Stomach smooth muscle (tissue), 2 donors: ENCODE measurements at regions not wholly inside any gene's neighbourhood (a gene's known extent, or its start where the extent isn't known, plus 50 kb on each side); places are given as distances from the start of the nearest gene placed in this dataset.

ENCODE experiments used
- H3K27ac ChIP-seq: one replicate; pipeline ENCODE4 v1.7.0; 2013; ENCODE audit warnings: mild to moderate bottlenecking, low read length, inconsistent platforms
- H3K27me3 ChIP-seq, 2 donors: one replicate each; pipeline ENCODE4 v1.7.0; 2013; ENCODE audit warnings: low read length in 2 of 2; ENCODE audit not compliant: insufficient read depth in 2 of 2, control insufficient read depth in 1 of 2
- H3K36me3 ChIP-seq, 2 donors: one replicate each; pipeline ENCODE4 v1.7.0; 2013; ENCODE audit warnings: low read length in 2 of 2; ENCODE audit not compliant: control insufficient read depth in 2 of 2, insufficient read depth in 2 of 2
- H3K4me1 ChIP-seq: one replicate; pipeline ENCODE4 v1.7.0; 2013; ENCODE audit warnings: low read length; ENCODE audit not compliant: control insufficient read depth, insufficient read depth
- H3K4me3 ChIP-seq, 2 donors: one replicate each; pipeline ENCODE4 v1.7.0; 2013; ENCODE audit warnings: low read length in 2 of 2
- H3K9ac ChIP-seq, 2 donors: one replicate each; pipeline ENCODE4 v1.7.0; 2013; ENCODE audit warnings: low read length in 2 of 2, mild to moderate bottlenecking in 1 of 2
- H3K9me3 ChIP-seq, 2 donors: one replicate each; pipeline ENCODE4 v1.7.0; 2013; ENCODE audit warnings: low read length in 2 of 2; ENCODE audit not compliant: control insufficient read depth in 2 of 2
- donor health status: healthy.
- donor health status: Pancreatic carcinoma.

DNA sequence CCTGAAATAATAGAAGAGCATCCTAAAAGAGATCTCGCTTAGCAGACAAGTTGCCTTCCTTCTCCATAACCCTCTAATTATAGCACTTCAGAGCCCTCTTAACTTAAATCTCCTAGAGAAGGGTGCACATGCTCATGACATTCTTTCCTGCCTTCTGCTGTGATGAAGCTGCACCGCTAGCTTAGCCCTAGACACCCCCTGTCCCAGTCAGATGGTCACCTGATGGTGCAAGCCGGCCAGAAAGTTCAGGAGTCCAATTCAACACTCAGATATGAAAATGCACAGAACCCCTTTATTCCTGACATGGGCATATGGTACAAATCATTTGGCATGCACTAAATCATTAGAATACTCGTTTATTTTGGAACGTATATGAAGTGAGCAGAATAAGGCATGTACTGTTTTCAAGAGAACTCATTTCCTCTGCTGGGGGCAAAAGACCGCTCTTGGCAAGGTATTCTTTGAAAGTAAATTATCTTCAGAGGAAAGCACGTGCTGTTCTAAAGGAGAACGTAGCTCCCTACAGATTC is 420.4 kb upstream of the PROK2 start:
- peaks cover 5 to 7% of the 10 kb centered on the region in 2 donors for H3K9me3 ChIP-seq

GRCh38 chr3:72204452-72204851 is 419.5 kb upstream of the PROK2 start:
- Histone ChIP-seq H3K4me1 (no peaks in the 10 kb centered on the region), H3K27ac (no peak overlapping the region), H3K9me3 (peaks cover 5 to 8% of the 10 kb centered on the region in 2 donors), H3K27me3 (peaks cover 0 to under 1% of the 10 kb centered on the region in 2 donors), H3K4me3 (no peak overlapping the region), H3K36me3 (no peaks in the 10 kb centered on the region), H3K9ac (no peak overlapping the region)

More for the DNA sequence above, 420.4 kb upstream of the PROK2 start:
- H3K4me1 ChIP-seq = no peaks in the 10 kb centered on the region
- H3K36me3 ChIP-seq = no peaks in the 10 kb centered on the region
- H3K4me3 ChIP-seq = no peak overlapping the region
- H3K9ac ChIP-seq = no peak overlapping the region
- no peak overlapping the region for H3K27ac ChIP-seq
- H3K27me3 ChIP-seq = no peaks in the 10 kb centered on the region

DNA sequence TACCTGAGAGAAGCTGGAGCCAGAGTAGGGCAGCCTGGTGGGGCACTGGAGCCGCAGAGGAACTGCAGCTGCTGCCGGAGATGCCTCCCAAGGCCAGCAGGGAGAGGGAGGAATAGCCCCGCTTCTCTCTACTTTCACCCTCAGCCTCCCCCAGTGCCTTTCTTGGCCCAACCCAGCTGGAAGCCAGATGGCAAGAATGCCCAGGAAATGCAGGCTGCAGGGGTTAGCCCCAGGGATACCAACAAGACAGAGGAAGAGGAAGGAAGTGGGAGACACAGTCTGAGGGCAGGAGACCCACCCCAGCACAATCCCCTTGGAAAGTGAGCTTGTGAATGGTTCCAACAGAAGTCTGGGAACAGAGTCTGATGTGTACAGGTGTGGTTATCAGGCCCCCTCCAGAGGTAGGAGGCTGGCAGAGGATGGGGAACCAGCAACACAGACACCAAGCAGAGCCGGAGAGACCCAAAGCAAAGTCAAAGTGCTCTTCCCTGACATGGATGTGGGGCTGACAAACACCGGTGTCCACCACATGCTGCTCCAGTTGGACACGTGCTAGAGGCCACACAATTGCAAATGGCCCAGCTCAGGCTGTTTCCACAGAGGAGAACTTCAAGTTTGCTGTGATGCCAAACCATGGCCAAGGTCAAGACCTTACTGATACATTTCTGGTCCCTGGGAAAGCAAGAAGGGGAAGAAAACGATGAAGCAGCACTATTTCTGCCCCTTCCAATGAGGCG is 418.8 kb upstream of the PROK2 start:
- H3K27me3 ChIP-seq = peaks cover 0 to 3% of the 10 kb centered on the region in 2 donors
- H3K27ac ChIP-seq = no peak overlapping the region
- H3K4me1 ChIP-seq = no peaks in the 10 kb centered on the region
- no peak overlapping the region for H3K4me3 ChIP-seq
- no peak overlapping the region for H3K9ac ChIP-seq
- H3K36me3 ChIP-seq = no peaks in the 10 kb centered on the region
- peaks cover 5 to 8% of the 10 kb centered on the region in 2 donors for H3K9me3 ChIP-seq

GRCh38 chr3:72203105-72203504 is 418.2 kb upstream of the PROK2 start:
- H3K4me3 ChIP-seq = no peak overlapping the region

DNA sequence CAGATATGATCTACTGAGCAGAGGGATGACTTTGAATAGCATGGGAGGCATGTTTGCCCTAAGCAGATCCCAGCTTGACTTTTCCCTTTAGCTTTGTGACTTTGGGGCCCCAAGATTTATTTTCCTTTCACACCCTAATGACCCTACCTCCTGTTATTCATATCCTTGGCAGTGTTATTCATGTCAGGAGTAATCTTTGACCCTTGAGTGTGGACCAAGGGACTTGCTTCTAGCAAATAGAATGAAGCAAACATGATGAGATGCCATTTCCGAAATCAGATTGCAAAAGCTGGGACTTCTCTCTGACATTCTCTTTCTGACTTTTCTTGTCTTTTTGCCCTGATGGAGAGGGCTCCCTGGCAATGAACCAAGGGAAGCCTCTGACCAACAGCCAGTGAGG is 415.4 kb upstream of the PROK2 start:
- Histone ChIP-seq H3K9me3 (peaks cover 5 to 8% of the 10 kb centered on the region in 2 donors), H3K36me3 (no peaks in the 10 kb centered on the region), H3K9ac (no peak overlapping the region), H3K4me3 (no peak overlapping the region), H3K4me1 (no peaks in the 10 kb centered on the region), H3K27me3 (peaks cover 0 to 3% of the 10 kb centered on the region in 2 donors), H3K27ac (no peak overlapping the region)

More at GRCh38 chr3:72203105-72203504, 418.2 kb upstream of the PROK2 start:
- H3K9me3 ChIP-seq = peaks cover 5 to 8% of the 10 kb centered on the region in 2 donors
- H3K4me1 ChIP-seq = no peaks in the 10 kb centered on the region
- H3K9ac ChIP-seq = no peak overlapping the region
- no peaks in the 10 kb centered on the region for H3K36me3 ChIP-seq
- H3K27me3 ChIP-seq = peaks cover 0 to 3% of the 10 kb centered on the region in 2 donors
- no peak overlapping the region for H3K27ac ChIP-seq

DNA sequence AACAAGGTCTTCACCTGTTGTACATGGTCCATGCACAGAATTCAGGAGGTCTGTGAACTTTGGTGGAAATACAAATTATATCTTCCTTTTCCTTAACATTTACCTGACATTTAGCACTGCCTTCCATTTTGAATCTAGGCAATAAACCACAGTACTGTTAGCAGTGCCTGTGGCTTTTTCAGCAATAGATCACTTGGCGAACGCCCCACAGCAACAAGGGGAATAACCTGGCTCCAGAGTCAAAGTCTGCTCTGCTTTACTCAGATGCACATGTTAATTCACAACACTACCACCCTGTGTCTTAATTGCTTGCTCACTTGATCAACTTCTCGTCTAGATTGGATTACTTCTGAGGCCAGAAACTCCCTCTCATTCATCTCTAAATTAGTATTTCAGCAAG is 414.6 kb upstream of the PROK2 start:
- H3K9me3 ChIP-seq = peaks cover 5 to 8% of the 10 kb centered on the region in 2 donors
- no peaks in the 10 kb centered on the region for H3K4me1 ChIP-seq
- no peaks in the 10 kb centered on the region for H3K36me3 ChIP-seq
- no peak overlapping the region for H3K4me3 ChIP-seq
- peaks cover 0 to 3% of the 10 kb centered on the region in 2 donors for H3K27me3 ChIP-seq
- H3K27ac ChIP-seq = no peak overlapping the region
- H3K9ac ChIP-seq = no peak overlapping the region

DNA sequence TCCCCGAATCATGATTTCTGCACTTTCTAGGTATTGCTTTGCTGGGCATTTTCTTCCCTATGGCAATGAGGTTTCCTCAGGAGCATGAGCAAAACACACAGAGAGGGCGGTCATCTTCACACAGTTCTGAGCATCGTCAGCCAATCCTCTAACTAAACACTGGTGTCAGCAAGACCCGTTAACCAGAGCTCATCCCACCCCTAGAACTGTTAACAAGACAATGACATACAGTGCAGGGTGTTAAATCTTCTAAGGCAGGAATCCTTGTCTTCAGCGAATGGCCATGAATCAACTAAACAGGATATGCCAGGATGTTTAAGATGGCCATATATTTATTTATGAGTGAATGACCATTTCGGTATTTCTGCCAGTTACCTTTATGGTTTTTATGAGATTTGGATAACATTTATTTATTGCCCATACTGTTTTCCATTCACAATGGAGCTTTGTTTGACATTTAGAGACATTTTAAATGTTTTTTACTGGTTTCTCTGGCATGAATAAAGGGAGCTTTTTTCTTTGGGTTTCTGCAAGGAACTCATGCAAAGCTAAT is 411.5 kb upstream of the PROK2 start:
- H3K4me3 ChIP-seq = no peak overlapping the region
- no peak overlapping the region for H3K27ac ChIP-seq
- peaks cover 5 to 12% of the 10 kb centered on the region in 2 donors for H3K9me3 ChIP-seq
- peaks cover 0 to 3% of the 10 kb centered on the region in 2 donors for H3K27me3 ChIP-seq
- H3K4me1 ChIP-seq = no peaks in the 10 kb centered on the region
- no peaks in the 10 kb centered on the region for H3K36me3 ChIP-seq
- H3K9ac ChIP-seq = no peak overlapping the region

GRCh38 chr3:72195895-72196294 is 410.9 kb upstream of the PROK2 start:
- H3K27ac ChIP-seq = no peak overlapping the region
- no peaks in the 10 kb centered on the region for H3K4me1 ChIP-seq
- H3K9ac ChIP-seq = no peak overlapping the region
- H3K27me3 ChIP-seq = peaks cover 0 to 3% of the 10 kb centered on the region in 2 donors
- H3K9me3 ChIP-seq = peaks cover 4 to 10% of the 10 kb centered on the region in 2 donors
- no peaks in the 10 kb centered on the region for H3K36me3 ChIP-seq
- no peak overlapping the region for H3K4me3 ChIP-seq

GRCh38 chr3:72194458-72194857 is 409.5 kb upstream of the PROK2 start:
- Histone ChIP-seq H3K27me3 (peaks cover 0 to 3% of the 10 kb centered on the region in 2 donors), H3K9ac (no peak overlapping the region), H3K27ac (no peak overlapping the region), H3K36me3 (no peaks in the 10 kb centered on the region), H3K4me3 (no peak overlapping the region), H3K4me1 (no peaks in the 10 kb centered on the region), H3K9me3 (peaks cover 0 to 4% of the 10 kb centered on the region in 2 donors)

- Histone ChIP-seq H3K36me3 (no peaks in the 10 kb centered on the region), H3K27ac (no peak overlapping the region), H3K9ac (no peak overlapping the region), H3K4me1 (no peaks in the 10 kb centered on the region), H3K4me3 (no peak overlapping the region), H3K9me3 (peaks cover 0 to 4% of the 10 kb centered on the region in 2 donors), H3K27me3 (no peaks in the 10 kb centered on the region)
Observed at GRCh38 chr3:72193771-72194430, 409.0 kb upstream of the PROK2 start.
